ENCODE measurements at regions not wholly inside any gene's neighbourhood (a gene's known extent, or its start where the extent isn't known, plus 50 kb on each side); places are given as distances from the start of the nearest gene placed in this dataset.

DNA sequence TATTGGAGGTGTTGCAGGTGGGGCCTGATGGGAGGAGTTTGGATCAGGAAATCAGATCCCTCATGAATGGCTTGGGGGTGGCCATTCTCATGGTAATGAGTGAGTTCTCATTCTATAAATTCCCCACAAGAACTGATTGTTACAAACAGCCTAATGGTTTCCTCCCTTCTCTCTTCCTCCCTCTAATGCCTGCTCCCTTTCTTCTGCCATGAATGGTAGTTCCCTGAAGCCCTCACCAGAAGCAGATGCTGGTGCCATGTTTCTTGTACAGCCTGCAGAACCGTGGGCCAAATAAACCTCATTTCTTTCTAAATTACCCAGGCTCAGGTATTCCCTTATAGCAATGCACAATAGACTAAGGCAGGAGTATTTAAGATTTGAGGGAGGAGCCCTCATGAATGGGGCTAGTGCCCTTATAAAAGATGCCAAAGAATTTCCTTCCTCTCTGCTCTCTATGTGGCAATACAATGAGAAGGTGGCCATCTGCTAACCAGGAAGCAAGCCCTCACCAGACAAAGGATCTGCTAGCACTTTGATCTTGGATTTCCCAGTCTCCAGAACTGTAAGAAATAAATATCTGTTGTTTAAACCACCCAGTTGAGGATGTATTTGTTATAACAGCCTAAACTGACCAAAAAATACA, 251.8 kb downstream of the ZEB2 start:
- TF ChIP-seq, protein P1, sequence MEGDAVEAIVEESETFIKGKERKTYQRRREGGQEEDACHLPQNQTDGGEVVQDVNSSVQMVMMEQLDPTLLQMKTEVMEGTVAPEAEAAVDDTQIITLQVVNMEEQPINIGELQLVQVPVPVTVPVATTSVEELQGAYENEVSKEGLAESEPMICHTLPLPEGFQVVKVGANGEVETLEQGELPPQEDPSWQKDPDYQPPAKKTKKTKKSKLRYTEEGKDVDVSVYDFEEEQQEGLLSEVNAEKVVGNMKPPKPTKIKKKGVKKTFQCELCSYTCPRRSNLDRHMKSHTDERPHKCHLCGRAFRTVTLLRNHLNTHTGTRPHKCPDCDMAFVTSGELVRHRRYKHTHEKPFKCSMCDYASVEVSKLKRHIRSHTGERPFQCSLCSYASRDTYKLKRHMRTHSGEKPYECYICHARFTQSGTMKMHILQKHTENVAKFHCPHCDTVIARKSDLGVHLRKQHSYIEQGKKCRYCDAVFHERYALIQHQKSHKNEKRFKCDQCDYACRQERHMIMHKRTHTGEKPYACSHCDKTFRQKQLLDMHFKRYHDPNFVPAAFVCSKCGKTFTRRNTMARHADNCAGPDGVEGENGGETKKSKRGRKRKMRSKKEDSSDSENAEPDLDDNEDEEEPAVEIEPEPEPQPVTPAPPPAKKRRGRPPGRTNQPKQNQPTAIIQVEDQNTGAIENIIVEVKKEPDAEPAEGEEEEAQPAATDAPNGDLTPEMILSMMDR (IDR thresholded peaks at IDR 0.05; ENCODE audit: extremely low read depth, missing control alignments), result no peak
- no peak for DNase-seq (ENCODE audit: low spot score)

GRCh38 chr2:144267239-144267638, 252.7 kb downstream of the ZEB2 start:
- TF ChIP-seq, protein P1 (IDR thresholded peaks at IDR 0.05; ENCODE audit: extremely low read depth, missing control alignments), result no peak
- peak; percentile 39 for DNase-seq (ENCODE audit: low spot score)

- TF ChIP-seq, protein P1 (IDR thresholded peaks at IDR 0.05; ENCODE audit: extremely low read depth, missing control alignments), result no peak
- DNase-seq (ENCODE audit: low spot score), result no peak
Measured at GRCh38 chr2:144265654-144266053, 254.3 kb downstream of the ZEB2 start.

DNA sequence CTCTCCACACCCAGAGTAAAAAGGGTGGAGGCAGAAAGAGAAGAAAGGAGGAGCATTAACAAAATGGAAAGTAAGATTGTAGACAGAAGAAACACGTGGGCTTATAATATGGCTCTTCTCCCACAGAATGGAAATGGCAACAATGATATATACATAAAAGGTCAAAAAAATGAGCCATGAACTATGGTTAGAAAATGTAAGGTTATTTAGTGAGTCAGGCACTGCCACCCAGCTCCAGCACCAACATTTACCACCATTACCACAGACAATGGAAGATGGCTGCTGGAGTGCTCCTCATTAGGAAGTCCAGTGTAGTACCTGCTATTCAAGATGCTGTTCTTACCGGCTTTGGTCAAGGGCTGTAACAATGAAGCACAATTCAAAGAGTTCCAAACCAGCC, 258.0 kb downstream of the ZEB2 start:
- TF ChIP-seq, protein P1 (IDR thresholded peaks at IDR 0.05; ENCODE audit: extremely low read depth, missing control alignments), result no peak

DNA sequence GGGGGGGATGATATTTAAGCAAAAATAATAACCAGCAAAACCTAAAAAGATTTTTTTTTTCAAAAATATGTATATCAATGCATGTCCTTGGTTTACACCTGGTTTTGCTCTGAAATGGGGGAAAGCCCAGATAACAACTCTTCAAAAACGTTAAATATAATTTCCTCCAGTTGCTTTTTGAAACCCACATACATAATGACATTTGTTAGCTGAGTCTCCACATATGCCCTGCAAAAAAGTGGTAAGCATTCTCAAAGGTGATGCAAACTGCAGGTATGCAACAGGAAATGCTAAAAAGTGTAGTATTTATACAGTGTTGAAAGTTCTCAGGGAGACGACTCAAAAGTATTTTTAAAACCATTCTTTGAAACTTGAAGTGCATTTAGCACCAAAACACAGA, 258.6 kb downstream of the ZEB2 start:
- TF ChIP-seq, protein P1 (IDR thresholded peaks at IDR 0.05; ENCODE audit: extremely low read depth, missing control alignments), result no peak
- DNase-seq (ENCODE audit: low spot score), result no peak

More for the DNA sequence above, 258.0 kb downstream of the ZEB2 start:
- no peak for DNase-seq (ENCODE audit: low spot score)

GRCh38 chr2:144259332-144259731, 260.6 kb downstream of the ZEB2 start:
- DNase-seq (ENCODE audit: low spot score), result no peak
- TF ChIP-seq, protein P1 (IDR thresholded peaks at IDR 0.05; ENCODE audit: extremely low read depth, missing control alignments), result no peak

DNA sequence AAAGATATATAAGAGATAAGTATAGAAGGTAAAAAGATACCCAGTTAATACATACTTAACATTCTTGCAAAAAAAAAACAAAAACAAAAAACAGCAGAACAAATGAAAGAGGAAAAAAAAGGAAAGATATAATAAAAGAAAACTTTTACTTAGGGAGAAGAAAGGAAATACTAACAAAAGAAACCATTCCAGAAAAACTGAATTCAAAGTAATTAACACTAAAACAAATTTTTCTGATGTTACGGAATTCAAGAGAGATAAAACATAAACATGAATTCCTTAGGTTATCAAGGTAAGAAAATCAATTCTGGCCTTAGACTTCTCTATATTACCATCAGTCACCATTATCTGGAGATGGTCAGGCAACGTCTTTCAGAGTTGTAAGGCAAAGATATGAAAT, 261.8 kb downstream of the ZEB2 start:
- no peak for DNase-seq (ENCODE audit: low spot score)
- TF ChIP-seq, protein P1 (IDR thresholded peaks at IDR 0.05; ENCODE audit: extremely low read depth, missing control alignments), result no peak

All from GM20000 (cell line).